Fibroblast of pulmonary artery (primary cell): ENCODE measurements at regions not wholly inside any gene's neighbourhood (a gene's known extent, or its start where the extent isn't known, plus 50 kb on each side); places are given as distances from the start of the nearest gene placed in this dataset.

Source experiments
- DNase-seq: peaks from one replicate; pipeline ENCODE4 v3.0.0-alpha.2; 2010; ENCODE audit warnings: low read depth
- H3K4me3 ChIP-seq: replicated peaks from 2 replicates; pipeline ENCODE4 v1.5.1; 2011; ENCODE audit warnings: low read depth, mild to moderate bottlenecking, control low read depth, low read length, moderate library complexity
- CTCF ChIP-seq: IDR thresholded peaks from 2 replicates; pipeline ENCODE4 v1.5.1; 2011; ENCODE audit warnings: mild to moderate bottlenecking, control low read depth, low read length, inconsistent platforms; ENCODE audit errors: missing control alignments

GRCh38 chr2:42961961-42962360, 169.6 kb upstream of the HAAO start:
- no peak for TF ChIP-seq CTCF
- no peak overlapping the region for H3K4me3 ChIP-seq
- no peak for DNase-seq

- DNase-seq: no peak
- H3K4me3 ChIP-seq: no peak overlapping the region
- no peak for TF ChIP-seq CTCF
These were observed 169.0 kb upstream of the HAAO start for GRCh38 chr2:42961385-42961811.

DNA sequence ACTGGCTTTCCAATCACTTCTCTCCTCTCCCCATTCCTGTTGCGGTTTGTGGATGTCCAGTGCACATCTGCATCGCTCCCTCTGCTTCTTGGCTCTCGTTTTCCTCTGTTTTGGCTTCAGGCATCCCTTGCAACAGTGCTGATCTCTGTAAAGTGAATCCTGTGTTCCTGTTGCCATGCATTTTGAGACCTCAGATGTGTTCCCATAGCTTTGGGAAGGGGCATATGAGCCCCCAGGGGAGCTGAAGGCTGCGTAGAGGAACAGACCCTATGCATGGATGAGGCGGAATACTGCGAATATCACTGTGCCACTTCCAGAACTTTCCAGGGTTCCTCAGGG, 168.4 kb upstream of the HAAO start:
- no peak for DNase-seq
- no peak overlapping the region for H3K4me3 ChIP-seq
- no peak for TF ChIP-seq CTCF

- no peak for TF ChIP-seq CTCF
- DNase-seq: no peak
- H3K4me3 ChIP-seq: no peak overlapping the region
These were observed 167.8 kb upstream of the HAAO start for GRCh38 chr2:42960002-42960841.

DNA sequence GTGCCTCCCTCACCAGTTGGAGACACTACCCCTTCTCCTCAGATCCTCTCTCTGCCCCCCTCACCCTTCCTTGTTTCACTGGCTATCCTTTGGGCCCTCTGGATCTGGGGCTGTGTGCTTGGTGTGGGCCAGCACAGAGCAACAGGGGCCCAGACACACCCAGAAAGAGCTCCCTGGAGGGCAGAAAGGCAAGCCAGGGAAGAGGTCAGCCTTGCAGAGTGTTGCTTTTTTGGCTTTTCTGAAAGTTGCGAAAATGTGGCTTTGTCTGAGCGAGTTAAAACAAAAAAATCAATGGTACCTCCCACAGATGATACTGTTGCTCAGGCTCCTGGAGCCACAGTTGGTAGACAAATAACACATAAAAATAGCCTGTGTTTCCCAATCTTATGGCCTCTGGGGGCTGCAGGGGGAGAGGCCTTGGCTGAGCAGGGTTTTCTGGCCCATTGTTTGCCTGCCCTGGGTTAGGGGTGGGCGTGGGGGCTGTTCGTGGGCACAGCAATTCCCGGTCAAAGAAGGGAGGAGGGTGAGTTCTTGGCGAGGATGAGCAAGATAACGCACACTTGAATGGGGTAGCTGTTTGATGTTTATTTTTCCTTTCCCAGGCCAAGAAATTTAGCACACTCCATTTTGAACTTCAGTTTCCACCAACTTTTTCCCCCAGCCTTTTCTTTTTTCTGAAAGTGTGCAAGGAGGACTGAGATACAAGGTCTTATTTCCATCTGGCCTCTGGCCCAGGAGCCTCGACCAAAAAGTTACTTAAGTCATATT, 167.0 kb upstream of the HAAO start:
- no peak for TF ChIP-seq CTCF

GRCh38 chr2:42958741-42959233, 166.4 kb upstream of the HAAO start:
- no peak for DNase-seq
- H3K4me3 ChIP-seq: no peak overlapping the region
- TF ChIP-seq CTCF: no peak

More for the DNA sequence above, 167.0 kb upstream of the HAAO start:
- no peak overlapping the region for H3K4me3 ChIP-seq
- peak; percentile 97 for DNase-seq
